Heart left ventricle (tissue), 16 donors: ENCODE measurements at regions not wholly inside any gene's neighbourhood (a gene's known extent, or its start where the extent isn't known, plus 50 kb on each side); places are given as distances from the start of the nearest gene placed in this dataset.

Source experiments
- ATAC-seq, 4 donors: fragments of 200-7000 bp; cut with Tn5 transposase; one replicate each; pipeline ENCODE4 v1.9.1; 2020 to 2022; ENCODE audit warnings: moderate library complexity in 4 of 4, mild to moderate bottlenecking in 3 of 4, moderate number of reproducible peaks in 1 of 4
- DNase-seq, 5 donors: peaks; one replicate each; pipeline ENCODE4 v3.0.0-alpha.2; 2020
- H3K27ac ChIP-seq, 12 donors: fragments of 200-600 bp; sonication (generic) in 4 of 12; one replicate each; pipeline versions ENCODE4 v1.5.0 to v1.8.0; 2016 to 2022; ENCODE audit warnings: mild to moderate bottlenecking in 2 of 12
- H3K27me3 ChIP-seq, 9 donors: fragments of 200-600 bp; sonication (generic) in 2 of 9; one replicate each; pipeline versions ENCODE4 v1.5.1 to v1.8.0; 2016 to 2022; ENCODE audit warnings: mild to moderate bottlenecking in 3 of 9
- H3K36me3 ChIP-seq, 9 donors: fragments of 200-600 bp; sonication (generic) in 2 of 9; one replicate each; pipeline versions ENCODE4 v1.5.0 to v1.8.0; 2018 to 2022; ENCODE audit warnings: mild to moderate bottlenecking in 2 of 9
- H3K4me1 ChIP-seq, 12 donors: fragments of 200-600 bp; sonication (generic) in 4 of 12; one replicate each; pipeline versions ENCODE4 v1.5.0 to v1.8.0; 2016 to 2022; ENCODE audit warnings: mild to moderate bottlenecking in 3 of 12
- H3K4me3 ChIP-seq, 12 donors: fragments of 200-600 bp; sonication (generic) in 4 of 12; one replicate each; pipeline versions ENCODE4 v1.5.0 to v1.8.0; 2017 to 2022; ENCODE audit warnings: mild to moderate bottlenecking in 9 of 12, moderate library complexity in 4 of 12
- H3K9me3 ChIP-seq, 12 donors: fragments of 200-600 bp; sonication (generic) in 4 of 12; one replicate each; pipeline versions ENCODE4 v1.5.0 to v1.8.0; 2016 to 2022; ENCODE audit warnings: mild to moderate bottlenecking in 1 of 12
- CTCF ChIP-seq, 12 donors: fragments of 200-600 bp; sonication (generic) in 4 of 12; IDR thresholded peaks; one replicate each; pipeline versions ENCODE4 v1.5.0 to v1.8.0; 2018 to 2022; ENCODE audit warnings: antibody characterized with exemption in 12 of 12, mild to moderate bottlenecking in 5 of 12
- POLR2A ChIP-seq, 2 donors: fragments of 450-650 bp; IDR thresholded peaks; one replicate each; pipeline ENCODE4 v1.6.1; 2017; ENCODE audit warnings: antibody characterized with exemption in 2 of 2, mild to moderate bottlenecking in 2 of 2, moderate library complexity in 2 of 2
- WGBS, 4 donors: extraction: QIAGEN DNeasy Blood & Tissue Kit in 2 of 4; methylation state at CpG; one replicate each; pipeline versions ENCODE4 v1.1.5 to v1.1.7; 2013 to 2018; 5-methylcytosine and 5-hydroxymethylcytosine counted together
- intact Hi-C, 10 donors: fragments of 100-400 bp; cut with DNase I; formaldehyde crosslinking; loops; one replicate each; pipeline versions ENCODE4 v1.11.1 to v1.14.2; 2022
- donor health status: ischemic (EF 13 %, LVEDD 7.1; RV severe dilation, severe dysfunction).
- donor health status: healthy with polysubstance abuse.
- donor health status: DM: no; HTN: yes; CAD: no.
- donor health status: DM: no; HTN: no; CAD: no.
- donor health status: ischemic (EF 25% LVEDD 6.9; RV normal size, moderate dysfunction).
- donor health status: ischemic (EF 25% LVEDD 5.7; RV mildly dilated, moderate dysfunction).
- donor health status: healthy.
- donor health status: DM: yes; HTN: yes; CAD: no.
- donor health status: ischemic (EF 35%, LVEDD 5.7; RV mildly dilated, moderate dysfunction).
- donor health status: nonischemic (EF 11% LVEDD 7.7; RV severe dilation, severe dysfunction).
- donor health status: DM: yes; HTN: yes; CAD: no.
- donor health status: PGD.
- donor health status: ischemic (EF 29% LVEDD 5.4; RV normal size, mild dysfunction).
- donor health status: nonischemic (EF 23%, LVEDD 6.1; RV moderate dilation, normal function).

DNA sequence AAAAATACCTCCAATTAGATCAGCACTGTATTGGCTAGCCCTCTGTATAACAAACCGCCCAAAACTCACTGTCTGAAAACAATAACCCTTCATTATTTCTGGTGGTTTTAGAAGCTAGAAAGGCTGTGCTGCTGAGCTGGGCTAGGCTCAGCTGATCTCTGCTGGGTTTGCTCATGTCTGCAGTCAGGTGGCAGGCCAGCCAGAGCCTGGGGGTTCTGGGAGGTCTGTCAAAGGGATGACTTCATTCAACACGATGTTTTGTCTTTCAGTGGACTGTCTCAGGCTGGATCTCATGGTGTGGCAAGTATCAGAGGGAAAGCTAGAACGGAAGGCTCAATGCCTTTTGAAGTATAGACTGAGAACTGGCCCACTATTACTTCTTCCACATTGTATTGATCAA, 335.1 kb upstream of the DMAC1 start:
- Histone ChIP-seq H3K9me3 (no peaks in the 10 kb centered on the region), H3K36me3 (no peaks in the 10 kb centered on the region), H3K4me3 (no peak overlapping the region), H3K27ac (no peak overlapping the region), H3K4me1 (no peaks in the 10 kb centered on the region), H3K27me3 (no peaks in the 10 kb centered on the region)
- DNase-seq (no peak), ATAC-seq (no peak)
- intact Hi-C loops: no loop called here
- 74 to 83% (median 77%) methylated on average over 3 of the region's 3 CpGs for WGBS, 4 donors
- TF ChIP-seq CTCF (IDR thresholded peaks at IDR 0.05): no peak
- TF ChIP-seq POLR2A (IDR thresholded peaks at IDR 0.05): no peak

DNA sequence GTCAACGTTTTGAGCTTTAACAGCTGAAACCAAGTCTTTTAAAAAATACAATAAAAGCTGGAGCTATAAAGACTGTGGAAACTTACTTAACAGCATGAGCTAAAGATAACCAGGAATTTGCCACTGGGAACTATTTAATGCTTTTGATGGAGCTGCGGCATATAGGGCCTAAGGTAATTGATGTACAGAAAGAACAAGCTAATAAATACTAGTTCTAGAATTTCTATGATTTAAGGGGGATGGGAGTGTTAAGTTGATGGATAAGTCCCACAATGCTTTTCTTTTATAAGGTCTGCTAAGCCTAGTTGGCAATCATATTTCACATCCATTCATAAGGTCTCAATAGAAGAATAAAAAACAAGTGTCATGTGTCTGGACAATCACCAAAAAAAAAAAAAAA, 334.0 kb upstream of the DMAC1 start:
- no peak overlapping the region for H3K27ac ChIP-seq
- WGBS, 4 donors: 61 to 72% (median 65%) methylated on average over 2 of the region's 2 CpGs

GRCh38 chr9:8115570-8115969, 316.0 kb upstream of the DMAC1 start:
- no peak for ATAC-seq
- no peaks in the 10 kb centered on the region for H3K4me1 ChIP-seq
- no peaks in the 10 kb centered on the region for H3K27me3 ChIP-seq
- TF ChIP-seq CTCF (IDR thresholded peaks at IDR 0.05) (no peak), POLR2A (IDR thresholded peaks at IDR 0.05) (no peak)
- intact Hi-C loops: no loop called here
- H3K9me3 ChIP-seq: no peaks in the 10 kb centered on the region
- DNase-seq: no peak
- 57 to 80% (median 67%) methylated on average over 1 of the region's 1 CpG for WGBS, 4 donors
- no peaks in the 10 kb centered on the region for H3K36me3 ChIP-seq
- H3K4me3 ChIP-seq: no peak overlapping the region
- H3K27ac ChIP-seq: no peak overlapping the region

More for the DNA sequence above, 334.0 kb upstream of the DMAC1 start:
- TF ChIP-seq POLR2A (IDR thresholded peaks at IDR 0.05) (no peak), CTCF (IDR thresholded peaks at IDR 0.05) (no peak)
- ATAC-seq (no peak), DNase-seq (no peak)
- H3K4me1 ChIP-seq: no peaks in the 10 kb centered on the region
- no peaks in the 10 kb centered on the region for H3K36me3 ChIP-seq
- intact Hi-C loops: no loop called here
- H3K4me3 ChIP-seq: no peak overlapping the region
- H3K27me3 ChIP-seq: no peaks in the 10 kb centered on the region
- H3K9me3 ChIP-seq: no peaks in the 10 kb centered on the region

DNA sequence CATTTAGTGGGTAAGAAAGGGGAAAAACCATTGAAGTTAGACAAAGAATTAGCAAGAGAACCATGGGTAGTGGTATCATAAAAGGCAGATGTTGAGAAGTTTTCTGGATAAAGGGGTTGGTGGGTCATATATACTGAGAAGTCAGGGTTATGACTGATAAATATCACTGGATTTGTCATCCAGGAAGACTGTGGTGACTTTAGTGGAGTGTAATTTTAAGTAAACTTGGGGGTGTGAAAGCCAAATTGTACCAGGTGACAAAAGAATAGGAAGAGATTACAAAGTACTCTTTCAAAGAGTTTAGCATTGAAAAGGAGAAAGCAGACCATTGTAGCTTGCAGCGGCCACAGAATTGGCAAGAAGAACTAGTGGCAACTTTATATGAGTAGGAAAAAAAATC, 315.2 kb upstream of the DMAC1 start:
- H3K9me3 ChIP-seq: no peaks in the 10 kb centered on the region
- intact Hi-C loops: no loop called here
- no peak overlapping the region for H3K4me3 ChIP-seq
- DNase-seq: no peak
- ATAC-seq: no peak
- no peaks in the 10 kb centered on the region for H3K27me3 ChIP-seq
- no peaks in the 10 kb centered on the region for H3K36me3 ChIP-seq
- TF ChIP-seq POLR2A (IDR thresholded peaks at IDR 0.05): no peak
- no peak for TF ChIP-seq CTCF (IDR thresholded peaks at IDR 0.05)
- no peaks in the 10 kb centered on the region for H3K4me1 ChIP-seq
- no peak overlapping the region for H3K27ac ChIP-seq
- 0% methylated on average over 1 of the region's 1 CpG; no CpG with 5 or more reads in 1 of the 4 donors for WGBS, 4 donors
